ENCODE measurements at regions not wholly inside any gene's neighbourhood (a gene's known extent, or its start where the extent isn't known, plus 50 kb on each side); places are given as distances from the start of the nearest gene placed in this dataset.

DNA sequence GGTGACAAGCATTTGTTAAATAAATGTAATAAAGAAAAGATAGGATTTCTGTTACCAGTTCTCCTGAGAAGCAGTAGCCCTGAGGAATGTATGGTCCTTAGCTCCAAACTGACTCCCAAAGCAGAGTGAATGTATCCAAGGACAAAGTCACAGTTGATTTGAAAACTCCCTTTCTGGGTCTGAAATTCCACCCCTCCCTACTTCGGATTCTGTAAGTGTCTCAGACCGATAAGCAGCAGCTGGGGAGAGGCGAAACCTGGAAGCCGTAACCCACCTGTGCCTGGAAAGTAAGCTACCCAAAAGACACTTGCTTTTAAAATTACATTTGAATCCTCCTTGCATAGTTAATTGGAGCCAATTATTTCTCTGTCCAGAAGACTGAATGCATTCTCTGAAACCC is 122.9 kb upstream of the FRMD4A start:
- Histone ChIP-seq H2BK12ac (ENCODE audit: low read length) (no peak overlapping the region), H3K14ac (ENCODE audit: low read length) (no peak overlapping the region), H2AFZ (ENCODE audit: low read length) (peak overlapping the region; percentile 13), H4K8ac (ENCODE audit: low read depth, low read length) (no peak overlapping the region), H4K91ac (ENCODE audit: low read depth, low read length, poor library complexity) (no peak overlapping the region), H3K23ac (ENCODE audit: low read depth, low read length, poor library complexity) (no peak overlapping the region), H3K4me1 (ENCODE audit: control insufficient read depth in 2 of 2, insufficient read depth in 1 of 2, low read depth in 1 of 2, low read length in 2 of 2) (peaks cover 3 to 9% of the 10 kb centered on the region in 2 donors), H2BK120ac (ENCODE audit: low read depth, low read length) (no peak overlapping the region), H3K4ac (ENCODE audit: low read length) (no peak overlapping the region), H3K4me2 (ENCODE audit: insufficient read depth, low read length, poor library complexity, severe bottlenecking) (no peak overlapping the region), H3K18ac (ENCODE audit: low read length) (no peak overlapping the region), H3K9me3 (replicated peaks in 1 of 2; ENCODE audit: control insufficient read depth in 2 of 2, insufficient read depth in 1 of 2, low read depth in 1 of 2, low read length in 2 of 2) (peaks cover 4 to 6% of the 10 kb centered on the region in 2 donors), H3K36me3 (replicated peaks in 1 of 2; ENCODE audit: control insufficient read depth in 2 of 2, insufficient read depth in 2 of 2, low read length in 2 of 2) (peaks cover 0 to 2% of the 10 kb centered on the region in 2 donors), H3K27ac (replicated peaks; ENCODE audit: low read length) (no peak overlapping the region), H2AK5ac (ENCODE audit: low read depth, low read length) (no peak overlapping the region), H3K27me3 (ENCODE audit: control insufficient read depth in 3 of 3, insufficient read depth in 3 of 3, low read depth in 1 of 3, low read length in 3 of 3) (no peaks in the 10 kb centered on the region), H2BK15ac (ENCODE audit: low read length) (no peak overlapping the region), H2BK5ac (ENCODE audit: low read length) (no peak overlapping the region), H3K79me1 (ENCODE audit: low read depth, low read length) (peaks cover 2% of the 10 kb centered on the region), H3K9ac (ENCODE audit: low read depth, low read length, poor library complexity) (no peak overlapping the region), H3K4me3 (ENCODE audit: low read length in 2 of 2) (no peak overlapping the region)
- no CpG with 5 or more reads among the region's 4 CpGs for WGBS, 2 donors (ENCODE audit: extremely low coverage in 2 of 2, insufficient read length in 2 of 2, insufficient replicate concordance in 1 of 2)
- DNase-seq (ENCODE audit: low spot score) = no peak

DNA sequence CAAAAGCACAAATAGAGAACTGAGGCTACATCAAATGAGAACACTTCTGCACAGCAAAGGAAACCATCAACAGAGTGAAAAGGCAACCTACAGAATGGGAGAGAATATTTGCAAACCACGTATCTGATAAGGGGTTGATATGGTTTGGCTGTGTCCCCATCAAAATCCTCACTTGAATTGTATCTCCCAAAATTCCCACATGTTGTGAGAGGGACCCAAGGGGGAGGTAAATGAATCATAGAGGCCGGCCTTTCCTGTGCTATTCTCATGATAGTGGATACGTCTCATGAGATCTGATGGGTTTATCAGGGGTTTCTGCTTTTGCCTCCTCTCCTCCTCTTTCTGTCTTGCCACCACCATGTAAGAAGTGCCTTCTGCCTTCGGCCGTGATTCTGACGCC is 120.6 kb upstream of the FRMD4A start:
- Histone ChIP-seq H3K27me3 (ENCODE audit: control insufficient read depth in 3 of 3, insufficient read depth in 3 of 3, low read depth in 1 of 3, low read length in 3 of 3) (peaks cover 0 to 2% (median 0%) of the 10 kb centered on the region in 3 experiments), H3K14ac (ENCODE audit: low read length) (no peak overlapping the region), H2AFZ (ENCODE audit: low read length) (no peak overlapping the region), H3K27ac (replicated peaks; ENCODE audit: low read length) (no peak overlapping the region), H2AK5ac (ENCODE audit: low read depth, low read length) (no peak overlapping the region), H3K4me2 (ENCODE audit: insufficient read depth, low read length, poor library complexity, severe bottlenecking) (no peak overlapping the region), H2BK120ac (ENCODE audit: low read depth, low read length) (no peak overlapping the region), H4K8ac (ENCODE audit: low read depth, low read length) (no peak overlapping the region), H2BK12ac (ENCODE audit: low read length) (no peak overlapping the region), H4K91ac (ENCODE audit: low read depth, low read length, poor library complexity) (no peak overlapping the region), H3K4ac (ENCODE audit: low read length) (no peak overlapping the region), H3K36me3 (replicated peaks in 1 of 2; ENCODE audit: control insufficient read depth in 2 of 2, insufficient read depth in 2 of 2, low read length in 2 of 2) (peaks cover 0 to 2% of the 10 kb centered on the region in 2 donors), H3K23ac (ENCODE audit: low read depth, low read length, poor library complexity) (no peak overlapping the region), H2BK15ac (ENCODE audit: low read length) (no peak overlapping the region), H2BK5ac (ENCODE audit: low read length) (no peak overlapping the region), H3K4me1 (ENCODE audit: control insufficient read depth in 2 of 2, insufficient read depth in 1 of 2, low read depth in 1 of 2, low read length in 2 of 2) (peaks cover 5 to 12% of the 10 kb centered on the region in 2 donors), H3K9ac (ENCODE audit: low read depth, low read length, poor library complexity) (no peak overlapping the region), H3K9me3 (replicated peaks in 1 of 2; ENCODE audit: control insufficient read depth in 2 of 2, insufficient read depth in 1 of 2, low read depth in 1 of 2, low read length in 2 of 2) (peaks cover 0 to 4% of the 10 kb centered on the region in 2 donors), H3K18ac (ENCODE audit: low read length) (no peak overlapping the region), H3K79me1 (ENCODE audit: low read depth, low read length) (peaks cover 2% of the 10 kb centered on the region), H3K4me3 (ENCODE audit: low read length in 2 of 2) (no peak overlapping the region)
- no peak for DNase-seq (ENCODE audit: low spot score)
- WGBS, 2 donors (ENCODE audit: extremely low coverage in 2 of 2, insufficient read length in 2 of 2, insufficient replicate concordance in 1 of 2) = no CpG with 5 or more reads among the region's 6 CpGs

DNA sequence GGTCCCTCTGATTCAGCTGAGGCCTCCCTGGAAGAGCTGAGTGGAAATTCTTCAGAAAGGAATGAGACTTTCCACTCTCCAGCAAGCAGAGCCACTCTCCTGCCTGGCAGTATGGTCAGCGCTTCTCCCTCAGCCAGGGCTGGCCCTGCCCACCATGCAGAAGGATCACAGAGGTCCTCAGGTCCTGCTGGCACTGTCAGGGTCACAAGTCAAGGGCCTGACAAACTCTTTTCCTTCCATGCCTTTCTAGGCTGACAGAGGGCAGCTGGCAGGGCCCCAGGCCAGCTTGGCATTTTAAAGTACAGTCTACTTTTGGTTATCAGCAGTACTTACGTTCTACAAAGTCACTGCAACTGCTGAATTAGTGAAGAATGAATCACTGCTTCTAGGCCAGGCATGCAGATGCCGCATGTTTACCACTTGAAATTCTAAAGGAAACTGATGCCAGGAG is 119.3 kb upstream of the FRMD4A start:
- DNase-seq (ENCODE audit: low spot score) = no peak
- no peak overlapping the region for H2BK15ac ChIP-seq (ENCODE audit: low read length)
- no peak overlapping the region for H3K9ac ChIP-seq (ENCODE audit: low read depth, low read length, poor library complexity)
- peaks cover 0 to 2% (median 0%) of the 10 kb centered on the region in 3 experiments for H3K27me3 ChIP-seq (ENCODE audit: control insufficient read depth in 3 of 3, insufficient read depth in 3 of 3, low read depth in 1 of 3, low read length in 3 of 3)
- peaks cover 2% of the 10 kb centered on the region for H3K79me1 ChIP-seq (ENCODE audit: low read depth, low read length)
- no peak overlapping the region for H3K4ac ChIP-seq (ENCODE audit: low read length)
- no peak overlapping the region for H3K18ac ChIP-seq (ENCODE audit: low read length)
- no CpG with 5 or more reads among the region's 3 CpGs for WGBS, 2 donors (ENCODE audit: extremely low coverage in 2 of 2, insufficient read length in 2 of 2, insufficient replicate concordance in 1 of 2)
- no peak overlapping the region for H2BK5ac ChIP-seq (ENCODE audit: low read length)
- no peak overlapping the region for H2BK120ac ChIP-seq (ENCODE audit: low read depth, low read length)
- H3K4me1 ChIP-seq (ENCODE audit: control insufficient read depth in 2 of 2, insufficient read depth in 1 of 2, low read depth in 1 of 2, low read length in 2 of 2) = peaks cover 5 to 12% of the 10 kb centered on the region in 2 donors
- no peak overlapping the region for H4K91ac ChIP-seq (ENCODE audit: low read depth, low read length, poor library complexity)
- no peak overlapping the region for H2AFZ ChIP-seq (ENCODE audit: low read length)
- H4K8ac ChIP-seq (ENCODE audit: low read depth, low read length) = no peak overlapping the region
- no peak overlapping the region for H3K14ac ChIP-seq (ENCODE audit: low read length)
- H3K9me3 ChIP-seq (replicated peaks in 1 of 2; ENCODE audit: control insufficient read depth in 2 of 2, insufficient read depth in 1 of 2, low read depth in 1 of 2, low read length in 2 of 2) = peaks cover 0 to 4% of the 10 kb centered on the region in 2 donors
- H3K27ac ChIP-seq (replicated peaks; ENCODE audit: low read length) = no peak overlapping the region
- no peak overlapping the region for H2AK5ac ChIP-seq (ENCODE audit: low read depth, low read length)
- no peak overlapping the region for H3K23ac ChIP-seq (ENCODE audit: low read depth, low read length, poor library complexity)
- H3K36me3 ChIP-seq (replicated peaks in 1 of 2; ENCODE audit: control insufficient read depth in 2 of 2, insufficient read depth in 2 of 2, low read length in 2 of 2) = peaks cover 0 to 2% of the 10 kb centered on the region in 2 donors
- H3K4me3 ChIP-seq (ENCODE audit: low read length in 2 of 2) = no peak overlapping the region
- H2BK12ac ChIP-seq (ENCODE audit: low read length) = no peak overlapping the region
- no peak overlapping the region for H3K4me2 ChIP-seq (ENCODE audit: insufficient read depth, low read length, poor library complexity, severe bottlenecking)

DNA sequence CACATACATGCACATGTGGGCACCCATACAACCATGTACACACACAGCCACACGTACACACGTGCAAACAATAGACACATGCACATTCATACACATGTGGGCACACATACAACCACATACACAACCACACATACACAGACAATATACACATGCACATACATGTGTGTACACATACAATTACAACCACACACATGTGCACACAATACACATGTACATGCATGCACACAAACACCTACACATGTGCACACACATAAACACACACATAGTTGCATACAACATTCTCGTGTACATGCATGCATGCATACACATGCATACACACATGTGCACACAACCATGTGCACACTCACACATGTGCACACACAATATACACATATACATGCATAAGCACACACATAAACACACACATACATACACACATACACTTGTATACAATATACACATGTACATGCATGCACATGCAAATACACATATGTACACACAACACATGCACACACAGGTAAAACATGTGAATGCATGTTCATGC is 118.6 kb upstream of the FRMD4A start:
- peak overlapping the region; percentile 35 for H4K91ac ChIP-seq (ENCODE audit: low read depth, low read length, poor library complexity)
- no peak overlapping the region for H3K18ac ChIP-seq (ENCODE audit: low read length)
- peak overlapping the region; percentile 37 for H3K4ac ChIP-seq (ENCODE audit: low read length)
- H3K4me3 ChIP-seq (ENCODE audit: low read length in 2 of 2) = no peak overlapping the region
- peak overlapping the region; percentile 92 for H4K8ac ChIP-seq (ENCODE audit: low read depth, low read length)
- H2AK5ac ChIP-seq (ENCODE audit: low read depth, low read length) = no peak overlapping the region
- H2AFZ ChIP-seq (ENCODE audit: low read length) = no peak overlapping the region
- peaks cover 2% of the 10 kb centered on the region for H3K79me1 ChIP-seq (ENCODE audit: low read depth, low read length)
- H3K4me2 ChIP-seq (ENCODE audit: insufficient read depth, low read length, poor library complexity, severe bottlenecking) = no peak overlapping the region
- H3K27me3 ChIP-seq (ENCODE audit: control insufficient read depth in 3 of 3, insufficient read depth in 3 of 3, low read depth in 1 of 3, low read length in 3 of 3) = peaks cover 0 to 2% (median 0%) of the 10 kb centered on the region in 3 experiments
- H3K4me1 ChIP-seq (ENCODE audit: control insufficient read depth in 2 of 2, insufficient read depth in 1 of 2, low read depth in 1 of 2, low read length in 2 of 2) = peaks cover 5 to 12% of the 10 kb centered on the region in 2 donors
- H3K27ac ChIP-seq (replicated peaks; ENCODE audit: low read length) = no peak overlapping the region
- H2BK12ac ChIP-seq (ENCODE audit: low read length) = peak overlapping the region; percentile 59
- peaks cover 0 to 4% of the 10 kb centered on the region in 2 donors for H3K9me3 ChIP-seq (replicated peaks in 1 of 2; ENCODE audit: control insufficient read depth in 2 of 2, insufficient read depth in 1 of 2, low read depth in 1 of 2, low read length in 2 of 2)
- peak overlapping the region; percentile 46 for H3K9ac ChIP-seq (ENCODE audit: low read depth, low read length, poor library complexity)
- DNase-seq (ENCODE audit: low spot score) = no peak
- H3K36me3 ChIP-seq (replicated peaks in 1 of 2; ENCODE audit: control insufficient read depth in 2 of 2, insufficient read depth in 2 of 2, low read length in 2 of 2) = peaks cover 0 to 2% of the 10 kb centered on the region in 2 donors
- WGBS, 2 donors (ENCODE audit: extremely low coverage in 2 of 2, insufficient read length in 2 of 2, insufficient replicate concordance in 1 of 2) = no CpG with 5 or more reads among the region's 3 CpGs
- no peak overlapping the region for H2BK15ac ChIP-seq (ENCODE audit: low read length)
- no peak overlapping the region for H2BK5ac ChIP-seq (ENCODE audit: low read length)
- peak overlapping the region; percentile 5 for H3K14ac ChIP-seq (ENCODE audit: low read length)
- no peak overlapping the region for H2BK120ac ChIP-seq (ENCODE audit: low read depth, low read length)
- H3K23ac ChIP-seq (ENCODE audit: low read depth, low read length, poor library complexity) = no peak overlapping the region
